ENCODE measurements at regions not wholly inside any gene's neighbourhood (a gene's known extent, or its start where the extent isn't known, plus 50 kb on each side); places are given as distances from the start of the nearest gene placed in this dataset.

- no peak for DNase-seq (ENCODE audit: low spot score)
- TF ChIP-seq EZH2 (IDR thresholded peaks at IDR 0.05; ENCODE audit: borderline replicate concordance, low read depth, low read length, poor library complexity, severe bottlenecking) (no peak), CTCF (conservative IDR thresholded peaks at IDR 0.05; ENCODE audit: low read depth, low read length) (no peak)
- Histone ChIP-seq H3K36me3 (ENCODE audit: insufficient read depth, low read length, poor library complexity, severe bottlenecking) (no peaks in the 10 kb centered on the region), H3K4me1 (ENCODE audit: insufficient read depth, low read length, poor library complexity, severe bottlenecking) (no peaks in the 10 kb centered on the region), H3K27ac (ENCODE audit: low read depth, low read length, poor library complexity, severe bottlenecking) (no peak overlapping the region), H3K27me3 (replicated peaks; ENCODE audit: insufficient read depth, low read depth, low read length, poor library complexity) (no peaks in the 10 kb centered on the region), H3K4me3 (ENCODE audit: low read depth, low read length, poor library complexity, severe bottlenecking) (no peak overlapping the region), H3K9me3 (ENCODE audit: low read depth, low read length, poor library complexity, severe bottlenecking) (peaks cover 10% of the 10 kb centered on the region)
- CTCF ChIA-PET, result no interaction called here
- intact Hi-C loops (cut with micrococcal nuclease; ENCODE audit: unreplicated experiment), result no loop called here
- BruUV-seq (replicated peaks), result no TSS peak
- POLR2A ChIA-PET (ENCODE audit: low non-redundant PET), result no interaction called here
Measured at GRCh38 chr2:83464444-83464843, 994.6 kb downstream of the SUCLG1 start.

- no peaks in the 10 kb centered on the region for H3K36me3 ChIP-seq (ENCODE audit: insufficient read depth, low read length, poor library complexity, severe bottlenecking)
- no peak for DNase-seq (ENCODE audit: low spot score)
- no peak overlapping the region for H3K27ac ChIP-seq (ENCODE audit: low read depth, low read length, poor library complexity, severe bottlenecking)
- POLR2A ChIA-PET (ENCODE audit: low non-redundant PET), result no interaction called here
- H3K27me3 ChIP-seq (replicated peaks; ENCODE audit: insufficient read depth, low read depth, low read length, poor library complexity), result no peaks in the 10 kb centered on the region
- no TSS peak for BruUV-seq (replicated peaks)
- H3K4me3 ChIP-seq (ENCODE audit: low read depth, low read length, poor library complexity, severe bottlenecking), result no peak overlapping the region
- H3K9me3 ChIP-seq (ENCODE audit: low read depth, low read length, poor library complexity, severe bottlenecking), result peaks cover 10% of the 10 kb centered on the region
- intact Hi-C loops (cut with micrococcal nuclease; ENCODE audit: unreplicated experiment), result no loop called here
- TF ChIP-seq EZH2 (IDR thresholded peaks at IDR 0.05; ENCODE audit: borderline replicate concordance, low read depth, low read length, poor library complexity, severe bottlenecking) (no peak), CTCF (conservative IDR thresholded peaks at IDR 0.05; ENCODE audit: low read depth, low read length) (no peak)
- CTCF ChIA-PET, result no interaction called here
- no peaks in the 10 kb centered on the region for H3K4me1 ChIP-seq (ENCODE audit: insufficient read depth, low read length, poor library complexity, severe bottlenecking)
Measured at GRCh38 chr2:83462881-83463280, 996.2 kb downstream of the SUCLG1 start.

GRCh38 chr2:83461135-83461534 lies 997.9 kb downstream of the SUCLG1 start:
- no peak for DNase-seq (ENCODE audit: low spot score)
- Histone ChIP-seq H3K4me3 (ENCODE audit: low read depth, low read length, poor library complexity, severe bottlenecking) (no peak overlapping the region), H3K27ac (ENCODE audit: low read depth, low read length, poor library complexity, severe bottlenecking) (no peak overlapping the region), H3K36me3 (ENCODE audit: insufficient read depth, low read length, poor library complexity, severe bottlenecking) (no peaks in the 10 kb centered on the region), H3K27me3 (replicated peaks; ENCODE audit: insufficient read depth, low read depth, low read length, poor library complexity) (no peaks in the 10 kb centered on the region), H3K4me1 (ENCODE audit: insufficient read depth, low read length, poor library complexity, severe bottlenecking) (no peaks in the 10 kb centered on the region), H3K9me3 (ENCODE audit: low read depth, low read length, poor library complexity, severe bottlenecking) (peaks cover 10% of the 10 kb centered on the region)
- BruUV-seq (replicated peaks), result no TSS peak
- CTCF ChIA-PET, result no interaction called here
- POLR2A ChIA-PET (ENCODE audit: low non-redundant PET), result no interaction called here
- TF ChIP-seq EZH2 (IDR thresholded peaks at IDR 0.05; ENCODE audit: borderline replicate concordance, low read depth, low read length, poor library complexity, severe bottlenecking) (no peak), CTCF (conservative IDR thresholded peaks at IDR 0.05; ENCODE audit: low read depth, low read length) (no peak)
- intact Hi-C loops (cut with micrococcal nuclease; ENCODE audit: unreplicated experiment), result no loop called here

All from A673 (cell line).